Endothelial cell of umbilical vein (primary cell): ENCODE measurements at regions not wholly inside any gene's neighbourhood (a gene's known extent, or its start where the extent isn't known, plus 50 kb on each side); places are given as distances from the start of the nearest gene placed in this dataset.

Experiments
- BruUV-seq: library from RNA; stranded (reverse); fragments of 400-500 nt; replicated peaks from 2 replicates; lab custom pipeline; 2021; lab: Mats Ljungman, UMichigan
- CTCF ChIA-PET: fragments of 300-600, 350-600 bp; sonication (Branson Sonifier 250); formaldehyde crosslinking; loops from one replicate; lab custom pipeline; 2021; ENCODE audit warnings: antibody characterized with exemption, inconsistent platforms; lab: Charles Lee
- POLR2A ChIA-PET: fragments of 300-600, 350-600 bp; sonication (Branson Sonifier 250); formaldehyde crosslinking; loops from one replicate; lab custom pipeline; 2021; ENCODE audit warnings: antibody characterized with exemption, inconsistent platforms; lab: Charles Lee
- DNase-seq: peaks from one replicate; pipeline ENCODE4 v3.0.0-alpha.2; 2011; ENCODE audit warnings: low read depth, low spot score
- FAIRE-seq: peaks from 2 replicates; lab custom pipeline; 2011; peaks lifted over from hg19 to GRCh38; lab: Jason Lieb, UNC
- H2AFZ ChIP-seq: 2 replicates; pipeline ENCODE4 v1.6.0; 2012; ENCODE audit warnings: low read depth, low read length, control low read depth, inconsistent platforms
- H3K27ac ChIP-seq: 2 replicates; pipeline ENCODE4 v1.5.1; 2011; ENCODE audit warnings: low read depth, mild to moderate bottlenecking, control low read depth, low read length, moderate library complexity; ENCODE audit not compliant: insufficient read depth
- H3K27me3 ChIP-seq, 2 experiments: 2 replicates each; pipeline versions ENCODE4 v1.6.0 to v1.6.1; 2011; ENCODE audit warnings: low read length in 2 of 2, mixed read lengths in 1 of 2; ENCODE audit not compliant: control insufficient read depth in 2 of 2, insufficient read depth in 2 of 2
- H3K36me3 ChIP-seq, 2 experiments: 2 replicates in 1 of 2; 3 replicates in 1 of 2; pipeline ENCODE4 v1.5.1; 2011; ENCODE audit warnings: low read length in 2 of 2, mild to moderate bottlenecking in 1 of 2, moderate library complexity in 1 of 2; ENCODE audit not compliant: control insufficient read depth in 2 of 2, insufficient read depth in 2 of 2; ENCODE audit errors: extremely low read depth in 1 of 2
- H3K4me1 ChIP-seq: 3 replicates; pipeline ENCODE4 v1.5.1; 2011; ENCODE audit warnings: mild to moderate bottlenecking, low read length; ENCODE audit not compliant: control insufficient read depth, insufficient read depth; ENCODE audit errors: extremely low read depth
- H3K4me2 ChIP-seq: 2 replicates; pipeline ENCODE4 v1.6.1; 2011; ENCODE audit warnings: low read length, control low read depth, mixed read lengths; ENCODE audit not compliant: insufficient read depth
- H3K4me3 ChIP-seq, 3 experiments: fragments of 200-600 bp in 1 of 3; sonication (generic), shearing (Covaris generic) in 1 of 3; replicated peaks in 1 of 3; 2 replicates each; pipeline ENCODE4 v1.5.1; 2011 to 2016; ENCODE audit warnings: control low read depth in 3 of 3, low read length in 3 of 3, mild to moderate bottlenecking in 2 of 3, inconsistent platforms in 1 of 3, low read depth in 1 of 3, moderate library complexity in 1 of 3; ENCODE audit not compliant: insufficient read depth in 1 of 3
- H3K79me2 ChIP-seq: 2 replicates; pipeline ENCODE4 v1.6.0; 2012; ENCODE audit warnings: low read length, inconsistent platforms; ENCODE audit not compliant: control insufficient read depth, insufficient read depth
- H3K9ac ChIP-seq: replicated peaks from 2 replicates; pipeline ENCODE3; 2011; ENCODE audit warnings: low read length, control low read depth; ENCODE audit not compliant: insufficient read depth; ENCODE audit errors: extremely low read depth
- H3K9me1 ChIP-seq: replicated peaks from 3 replicates; pipeline ENCODE4 v1.6.0; 2011; ENCODE audit warnings: mild to moderate bottlenecking, low read length; ENCODE audit not compliant: control insufficient read depth, insufficient read depth; ENCODE audit errors: extremely low read depth
- H3K9me3 ChIP-seq: replicated peaks from 2 replicates; pipeline ENCODE4 v1.5.1; 2012; ENCODE audit warnings: low read length, inconsistent platforms; ENCODE audit not compliant: control insufficient read depth, insufficient read depth
- H4K20me1 ChIP-seq: replicated peaks from 2 replicates; pipeline ENCODE3; 2011; ENCODE audit warnings: mild to moderate bottlenecking, low read length; ENCODE audit not compliant: control insufficient read depth, insufficient read depth; ENCODE audit errors: extremely low read depth
- EZH2 ChIP-seq: IDR thresholded peaks from 2 replicates; pipeline ENCODE4 v1.6.1; 2012; ENCODE audit warnings: borderline replicate concordance, low read depth, mild to moderate bottlenecking, moderate library complexity, low read length, inconsistent platforms; ENCODE audit not compliant: severe bottlenecking
- FOS ChIP-seq: IDR thresholded peaks from 2 replicates; pipeline ENCODE4 v1.6.1; 2011; ENCODE audit warnings: mild to moderate bottlenecking, low read length, moderate library complexity, borderline replicate concordance; ENCODE audit not compliant: insufficient read depth
- GATA2 ChIP-seq: IDR thresholded peaks from 2 replicates; pipeline ENCODE4 v1.7.0; 2011; ENCODE audit warnings: low read depth, mild to moderate bottlenecking, moderate library complexity, mixed read lengths, low read length; ENCODE audit not compliant: insufficient read length, insufficient read depth
- JUN ChIP-seq: IDR thresholded peaks from 2 replicates; pipeline ENCODE4 v1.6.1; 2011; ENCODE audit warnings: borderline replicate concordance, low read depth; ENCODE audit not compliant: insufficient read length, insufficient read depth
- MYC ChIP-seq: IDR thresholded peaks from one replicate; pipeline ENCODE4 v1.6.1; 2011; ENCODE audit warnings: mild to moderate bottlenecking, low read depth, low read length
- POLR2A ChIP-seq: IDR thresholded peaks from 2 replicates; pipeline ENCODE4 v1.6.1; 2012; ENCODE audit warnings: low read depth, mild to moderate bottlenecking, control low read depth, low read length
- POLR2AphosphoS5 ChIP-seq: IDR thresholded peaks from 2 replicates; pipeline ENCODE4 v1.6.1; 2012; ENCODE audit warnings: low read depth, mild to moderate bottlenecking, control low read depth, low read length, moderate library complexity; ENCODE audit not compliant: insufficient read depth
- dilution Hi-C: fragments of 300-500 bp; cut with MboI; formaldehyde crosslinking; loops from one replicate; pipeline ENCODE4 v1.15.0; 2019; ENCODE audit warnings: low sequenced_read_pairs; ENCODE audit not compliant: extremely low pct_ligation_motif_present
- intact Hi-C: fragments of 100-400 bp; cut with micrococcal nuclease; formaldehyde crosslinking; loops from one replicate; pipeline ENCODE4 v1.10.0; 2022
- TF ChIP-seq, protein P1 (sequence below): IDR thresholded peaks from 2 replicates; pipeline ENCODE4 v1.6.1; 2011; ENCODE audit not compliant: insufficient read depth, insufficient read length
- TF ChIP-seq, protein P2 (sequence below), 2 donors: IDR thresholded peaks; 1 replicate in 1 of 2; 2 replicates in 1 of 2; pipeline ENCODE4 v1.5.1; 2011; ENCODE audit warnings: low read length in 2 of 2, mild to moderate bottlenecking in 2 of 2, moderate library complexity in 2 of 2, control low read depth in 1 of 2, inconsistent platforms in 1 of 2, low read depth in 1 of 2; ENCODE audit not compliant: insufficient read depth in 1 of 2; ENCODE audit errors: extremely low read depth in 1 of 2

DNA sequence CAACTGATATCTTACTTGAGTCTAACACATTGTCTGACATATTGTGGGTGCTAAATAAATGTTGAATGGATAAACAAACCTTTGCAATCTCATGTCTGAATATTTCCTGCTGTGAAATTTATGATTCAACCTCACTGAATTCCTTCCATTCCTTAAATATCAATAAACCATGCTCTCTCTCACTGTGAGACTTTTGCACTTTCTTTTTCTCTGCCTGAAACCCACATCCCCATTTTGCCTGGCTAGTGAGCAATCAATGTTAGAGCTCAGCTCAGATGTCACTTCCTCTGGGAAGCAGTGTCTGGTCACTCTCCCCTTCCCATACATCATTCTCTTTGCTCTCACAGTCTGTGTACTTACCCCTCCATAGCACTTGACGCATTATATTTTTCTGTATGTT lies 383.7 kb upstream of the TRPC7 start:
- no peak for DNase-seq
- POLR2A ChIA-PET = no interaction called here
- no peak overlapping the region for H3K9ac ChIP-seq
- no TSS peak for BruUV-seq
- no peak overlapping the region for H2AFZ ChIP-seq
- H3K9me3 ChIP-seq = no peaks in the 10 kb centered on the region
- H3K4me3 ChIP-seq = no peak overlapping the region
- CTCF ChIA-PET = no interaction called here
- H3K4me1 ChIP-seq = no peaks in the 10 kb centered on the region
- FAIRE-seq = no peak
- intact Hi-C loops (no loop called here), dilution Hi-C loops (no loop called here)
- H3K79me2 ChIP-seq = no peaks in the 10 kb centered on the region
- H3K9me1 ChIP-seq = no peaks in the 10 kb centered on the region
- no peak overlapping the region for H3K27ac ChIP-seq
- H3K27me3 ChIP-seq = peaks cover 0 to 1% of the 10 kb centered on the region in 2 experiments
- TF ChIP-seq FOS (no peak), JUN (no peak), EZH2 (no peak), POLR2A (no peak), MYC (no peak), GATA2 (no peak), POLR2AphosphoS5 (no peak)
- TF ChIP-seq, protein P1, sequence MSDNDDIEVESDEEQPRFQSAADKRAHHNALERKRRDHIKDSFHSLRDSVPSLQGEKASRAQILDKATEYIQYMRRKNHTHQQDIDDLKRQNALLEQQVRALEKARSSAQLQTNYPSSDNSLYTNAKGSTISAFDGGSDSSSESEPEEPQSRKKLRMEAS = no peak
- TF ChIP-seq, protein P2, sequence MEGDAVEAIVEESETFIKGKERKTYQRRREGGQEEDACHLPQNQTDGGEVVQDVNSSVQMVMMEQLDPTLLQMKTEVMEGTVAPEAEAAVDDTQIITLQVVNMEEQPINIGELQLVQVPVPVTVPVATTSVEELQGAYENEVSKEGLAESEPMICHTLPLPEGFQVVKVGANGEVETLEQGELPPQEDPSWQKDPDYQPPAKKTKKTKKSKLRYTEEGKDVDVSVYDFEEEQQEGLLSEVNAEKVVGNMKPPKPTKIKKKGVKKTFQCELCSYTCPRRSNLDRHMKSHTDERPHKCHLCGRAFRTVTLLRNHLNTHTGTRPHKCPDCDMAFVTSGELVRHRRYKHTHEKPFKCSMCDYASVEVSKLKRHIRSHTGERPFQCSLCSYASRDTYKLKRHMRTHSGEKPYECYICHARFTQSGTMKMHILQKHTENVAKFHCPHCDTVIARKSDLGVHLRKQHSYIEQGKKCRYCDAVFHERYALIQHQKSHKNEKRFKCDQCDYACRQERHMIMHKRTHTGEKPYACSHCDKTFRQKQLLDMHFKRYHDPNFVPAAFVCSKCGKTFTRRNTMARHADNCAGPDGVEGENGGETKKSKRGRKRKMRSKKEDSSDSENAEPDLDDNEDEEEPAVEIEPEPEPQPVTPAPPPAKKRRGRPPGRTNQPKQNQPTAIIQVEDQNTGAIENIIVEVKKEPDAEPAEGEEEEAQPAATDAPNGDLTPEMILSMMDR (IDR thresholded peaks at IDR 0.05; ENCODE audit: extremely low read depth in 1 of 2, insufficient read depth in 1 of 2, low read depth in 1 of 2, low read length in 2 of 2) = no peak
- no peaks in the 10 kb centered on the region for H4K20me1 ChIP-seq
- H3K36me3 ChIP-seq = no peaks in the 10 kb centered on the region
- H3K4me2 ChIP-seq = no peak overlapping the region
